Parathyroid adenoma (tissue), 2 donors: ENCODE measurements at regions not wholly inside any gene's neighbourhood (a gene's known extent, or its start where the extent isn't known, plus 50 kb on each side); places are given as distances from the start of the nearest gene placed in this dataset.

Source experiments
- H2AFZ ChIP-seq: fragments of 300-600 bp; sonication (generic); one replicate; pipeline ENCODE4 v1.7.0; 2017; ENCODE audit warnings: antibody characterized with exemption, mild to moderate bottlenecking
- H3K27ac ChIP-seq: fragments of 300-600 bp; sonication (generic); one replicate; pipeline ENCODE4 v1.7.0; 2017
- H3K27me3 ChIP-seq: fragments of 300-600 bp; sonication (generic); one replicate; pipeline ENCODE4 v1.7.0; 2017; ENCODE audit warnings: low read length; ENCODE audit not compliant: control insufficient read depth, insufficient read depth
- H3K36me3 ChIP-seq: fragments of 300-600 bp; sonication (generic); one replicate; pipeline ENCODE4 v1.7.0; 2017; ENCODE audit warnings: low read length; ENCODE audit not compliant: control insufficient read depth, insufficient read depth
- H3K4me1 ChIP-seq: fragments of 300-600 bp; sonication (generic); one replicate; pipeline ENCODE4 v1.7.0; 2017; ENCODE audit warnings: control low read depth
- H3K4me2 ChIP-seq: fragments of 300-600 bp; sonication (generic); one replicate; pipeline ENCODE4 v1.7.0; 2017; ENCODE audit warnings: low read length
- H3K4me3 ChIP-seq: fragments of 300-600 bp; sonication (generic); one replicate; pipeline ENCODE4 v1.7.0; 2017; ENCODE audit warnings: low read depth, low read length
- H3K79me2 ChIP-seq: fragments of 300-600 bp; sonication (generic); one replicate; pipeline ENCODE4 v1.7.0; 2017; ENCODE audit warnings: control low read depth
- H3K9ac ChIP-seq: fragments of 300-600 bp; sonication (generic); one replicate; pipeline ENCODE4 v1.7.0; 2017; ENCODE audit warnings: mild to moderate bottlenecking
- H3K9me3 ChIP-seq: fragments of 300-600 bp; sonication (generic); one replicate; pipeline ENCODE4 v1.7.0; 2017; ENCODE audit warnings: low read length; ENCODE audit not compliant: control insufficient read depth
- CTCF ChIP-seq: fragments of 300-600 bp; sonication (generic); IDR thresholded peaks from one replicate; pipeline ENCODE4 v1.7.0; 2017; ENCODE audit warnings: antibody characterized with exemption, mild to moderate bottlenecking
- donor health status: primary hyperparathyroidism.

- Histone ChIP-seq H2AFZ (no peak overlapping the region), H3K27ac (no peak overlapping the region), H3K4me2 (no peak overlapping the region), H3K79me2 (no peaks in the 10 kb centered on the region), H3K9ac (no peak overlapping the region), H3K4me3 (no peak overlapping the region), H3K36me3 (no peaks in the 10 kb centered on the region), H3K27me3 (no peaks in the 10 kb centered on the region), H3K9me3 (no peaks in the 10 kb centered on the region), H3K4me1 (no peaks in the 10 kb centered on the region)
- TF ChIP-seq CTCF = no peak
These were observed 441.4 kb upstream of the CELF4 start for GRCh38 chr18:38007026-38007425.

- no peak overlapping the region for H3K27ac ChIP-seq
- no peak overlapping the region for H3K4me2 ChIP-seq
- no peak overlapping the region for H3K9ac ChIP-seq
- no peaks in the 10 kb centered on the region for H3K27me3 ChIP-seq
- no peak overlapping the region for H3K4me3 ChIP-seq
- no peak for TF ChIP-seq CTCF
- no peaks in the 10 kb centered on the region for H3K79me2 ChIP-seq
- H3K36me3 ChIP-seq = no peaks in the 10 kb centered on the region
- H3K4me1 ChIP-seq = no peaks in the 10 kb centered on the region
- no peak overlapping the region for H2AFZ ChIP-seq
- H3K9me3 ChIP-seq = no peaks in the 10 kb centered on the region
These were observed 440.9 kb upstream of the CELF4 start for GRCh38 chr18:38006541-38006940.

DNA sequence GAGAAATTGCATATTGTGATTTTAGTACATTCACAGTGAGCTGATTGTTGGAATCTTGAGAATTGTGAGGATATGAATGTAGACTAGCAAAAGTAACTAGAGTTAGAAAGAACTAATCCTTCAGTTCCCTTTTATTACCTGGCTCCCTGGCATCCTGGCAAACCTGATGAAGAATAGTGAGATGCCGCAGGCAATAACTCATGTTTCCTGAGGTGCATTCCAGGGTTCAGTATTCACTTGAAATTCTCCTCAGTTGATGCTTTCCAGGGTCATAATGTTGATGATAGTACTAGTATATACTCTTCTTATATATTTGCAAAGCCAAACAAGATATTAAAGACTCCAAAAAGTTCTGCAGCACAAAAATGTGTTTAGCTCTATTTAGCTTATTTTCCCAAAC is 432.1 kb upstream of the CELF4 start:
- H3K4me3 ChIP-seq = no peak overlapping the region

GRCh38 chr18:37987901-37988300 is 422.3 kb upstream of the CELF4 start:
- no peak overlapping the region for H3K4me3 ChIP-seq
- no peak overlapping the region for H3K27ac ChIP-seq
- TF ChIP-seq CTCF = no peak
- H3K4me2 ChIP-seq = no peak overlapping the region
- no peaks in the 10 kb centered on the region for H3K4me1 ChIP-seq
- H3K36me3 ChIP-seq = no peaks in the 10 kb centered on the region
- no peak overlapping the region for H2AFZ ChIP-seq
- no peaks in the 10 kb centered on the region for H3K27me3 ChIP-seq
- no peak overlapping the region for H3K9ac ChIP-seq
- no peaks in the 10 kb centered on the region for H3K79me2 ChIP-seq
- no peaks in the 10 kb centered on the region for H3K9me3 ChIP-seq

More for the DNA sequence above, 432.1 kb upstream of the CELF4 start:
- H2AFZ ChIP-seq = no peak overlapping the region
- no peak overlapping the region for H3K4me2 ChIP-seq
- H3K27ac ChIP-seq = no peak overlapping the region
- H3K36me3 ChIP-seq = no peaks in the 10 kb centered on the region
- H3K9me3 ChIP-seq = no peaks in the 10 kb centered on the region
- no peaks in the 10 kb centered on the region for H3K4me1 ChIP-seq
- no peak for TF ChIP-seq CTCF
- no peaks in the 10 kb centered on the region for H3K79me2 ChIP-seq
- no peaks in the 10 kb centered on the region for H3K27me3 ChIP-seq
- H3K9ac ChIP-seq = no peak overlapping the region

DNA sequence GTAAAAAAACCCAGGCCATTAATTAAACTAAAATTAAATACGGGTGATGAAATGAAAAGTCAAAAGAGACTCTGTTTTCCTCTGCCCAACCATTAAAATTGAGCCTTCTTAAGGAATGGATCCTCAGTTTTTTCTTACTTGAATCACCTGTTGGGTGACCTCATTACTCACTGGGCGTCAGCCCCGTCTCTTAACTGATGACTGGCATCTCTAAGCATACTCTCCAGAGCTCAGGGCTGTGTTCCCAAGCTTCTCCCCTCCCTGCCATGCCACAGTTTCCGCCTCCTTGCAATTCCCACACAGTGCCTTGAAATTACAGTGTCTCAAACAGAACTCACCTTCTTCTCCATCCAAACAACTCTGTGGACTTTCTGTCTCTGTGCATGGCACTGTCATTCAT is 421.1 kb upstream of the CELF4 start:
- no peaks in the 10 kb centered on the region for H3K9me3 ChIP-seq
- H3K9ac ChIP-seq = no peak overlapping the region
- no peak for TF ChIP-seq CTCF
- no peak overlapping the region for H3K4me2 ChIP-seq
- H3K27ac ChIP-seq = no peak overlapping the region
- H3K27me3 ChIP-seq = no peaks in the 10 kb centered on the region
- no peaks in the 10 kb centered on the region for H3K79me2 ChIP-seq
- H3K4me3 ChIP-seq = no peak overlapping the region
- H3K4me1 ChIP-seq = no peaks in the 10 kb centered on the region
- no peaks in the 10 kb centered on the region for H3K36me3 ChIP-seq
- no peak overlapping the region for H2AFZ ChIP-seq
